ENCODE measurements at regions not wholly inside any gene's neighbourhood (a gene's known extent, or its start where the extent isn't known, plus 50 kb on each side); places are given as distances from the start of the nearest gene placed in this dataset.

DNA sequence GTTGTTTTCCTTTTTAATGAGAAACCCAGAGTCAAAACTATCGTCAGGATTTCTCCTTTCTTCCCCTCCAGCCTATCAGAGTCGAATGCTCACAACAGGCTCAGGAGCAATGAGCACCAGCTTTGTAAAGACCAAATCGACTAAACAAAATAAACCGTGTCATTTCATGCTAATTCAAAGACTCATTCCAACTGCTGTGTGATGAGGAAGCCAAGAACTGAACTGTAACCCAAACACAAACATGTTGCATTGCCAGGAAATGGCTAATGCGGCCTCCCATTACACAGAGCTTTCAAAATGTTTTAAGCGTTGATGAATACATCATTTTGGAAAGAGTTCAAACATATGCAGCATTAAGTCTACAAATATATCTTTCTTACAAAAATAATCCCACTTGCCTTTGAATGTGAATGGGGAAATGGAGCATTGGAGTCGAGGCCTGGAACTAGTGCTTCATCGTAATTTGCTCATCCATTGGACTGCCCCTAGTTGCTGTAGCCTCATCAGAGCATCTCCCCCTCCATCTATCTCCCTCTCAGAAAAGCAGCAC, 349.5 kb downstream of the GXYLT1 start:
- TF ChIP-seq, protein P1, sequence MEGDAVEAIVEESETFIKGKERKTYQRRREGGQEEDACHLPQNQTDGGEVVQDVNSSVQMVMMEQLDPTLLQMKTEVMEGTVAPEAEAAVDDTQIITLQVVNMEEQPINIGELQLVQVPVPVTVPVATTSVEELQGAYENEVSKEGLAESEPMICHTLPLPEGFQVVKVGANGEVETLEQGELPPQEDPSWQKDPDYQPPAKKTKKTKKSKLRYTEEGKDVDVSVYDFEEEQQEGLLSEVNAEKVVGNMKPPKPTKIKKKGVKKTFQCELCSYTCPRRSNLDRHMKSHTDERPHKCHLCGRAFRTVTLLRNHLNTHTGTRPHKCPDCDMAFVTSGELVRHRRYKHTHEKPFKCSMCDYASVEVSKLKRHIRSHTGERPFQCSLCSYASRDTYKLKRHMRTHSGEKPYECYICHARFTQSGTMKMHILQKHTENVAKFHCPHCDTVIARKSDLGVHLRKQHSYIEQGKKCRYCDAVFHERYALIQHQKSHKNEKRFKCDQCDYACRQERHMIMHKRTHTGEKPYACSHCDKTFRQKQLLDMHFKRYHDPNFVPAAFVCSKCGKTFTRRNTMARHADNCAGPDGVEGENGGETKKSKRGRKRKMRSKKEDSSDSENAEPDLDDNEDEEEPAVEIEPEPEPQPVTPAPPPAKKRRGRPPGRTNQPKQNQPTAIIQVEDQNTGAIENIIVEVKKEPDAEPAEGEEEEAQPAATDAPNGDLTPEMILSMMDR (IDR thresholded peaks at IDR 0.05): no peak
- Histone ChIP-seq H3K4me1 (no peaks in the 10 kb centered on the region), H3K36me3 (ENCODE audit: insufficient read depth in 1 of 2, low read depth in 1 of 2) (no peaks in the 10 kb centered on the region), H3K9me3 (peaks cover 9% of the 10 kb centered on the region), H3K27ac (no peak overlapping the region), H3K27me3 (ENCODE audit: insufficient read depth in 3 of 3, low read length in 2 of 3) (peaks cover 0 to 1% (median 0%) of the 10 kb centered on the region in 3 donors), H3K4me3 (no peak overlapping the region)
- intact Hi-C loops (cut with DNase I): no loop called here
- DNase-seq (no peak), ATAC-seq (no peak)
- WGBS, 3 donors: 14 to 19% (median 15%) methylated on average over 8 of the region's 8 CpGs

DNA sequence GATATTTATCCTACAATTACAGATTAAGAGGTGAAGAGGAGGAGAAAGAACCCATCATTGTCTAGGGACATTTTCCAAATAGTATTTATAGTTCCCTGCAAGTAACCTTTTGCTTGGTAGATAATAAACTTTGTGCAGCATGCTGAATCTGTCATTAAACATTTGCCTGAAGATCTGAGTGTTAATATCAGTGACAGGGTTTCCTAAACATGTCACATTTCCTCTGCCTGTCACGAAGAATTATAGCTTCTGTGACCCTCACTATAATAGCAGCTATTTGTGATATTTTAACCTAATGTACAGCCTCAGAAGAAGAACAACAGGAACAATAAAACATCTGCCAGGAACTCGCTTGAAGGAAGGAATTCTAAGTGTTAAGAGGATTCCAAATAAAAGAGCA, 350.3 kb downstream of the GXYLT1 start:
- intact Hi-C loops (cut with DNase I): no loop called here
- 47 to 60% (median 51%) methylated on average over 2 of the region's 2 CpGs for WGBS, 3 donors
- Histone ChIP-seq H3K4me3 (no peak overlapping the region), H3K27ac (no peak overlapping the region), H3K36me3 (ENCODE audit: insufficient read depth in 1 of 2, low read depth in 1 of 2) (no peaks in the 10 kb centered on the region), H3K4me1 (no peaks in the 10 kb centered on the region), H3K27me3 (ENCODE audit: insufficient read depth in 3 of 3, low read length in 2 of 3) (peaks cover 0 to 1% (median 0%) of the 10 kb centered on the region in 3 donors), H3K9me3 (peaks cover 9% of the 10 kb centered on the region)
- TF ChIP-seq, protein P1 (IDR thresholded peaks at IDR 0.05): no peak
- DNase-seq (no peak), ATAC-seq (no peak)

DNA sequence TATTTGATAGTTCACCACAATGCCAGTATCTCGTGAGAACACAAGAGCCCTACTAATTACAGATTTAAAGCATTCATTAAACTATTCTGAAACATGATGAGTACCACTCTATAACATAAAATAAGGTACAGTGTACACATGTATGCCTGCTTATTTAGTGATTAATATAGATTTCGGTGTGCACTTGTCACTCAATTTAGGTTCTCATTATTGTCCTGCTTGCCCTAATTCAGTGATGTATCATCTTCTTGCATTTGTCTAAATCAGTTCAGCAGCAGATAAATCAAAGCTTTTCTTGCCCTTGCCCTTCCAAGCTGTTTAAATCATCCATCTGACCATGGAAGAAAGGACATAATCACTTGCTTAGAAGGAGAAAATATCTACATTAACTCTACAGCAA, 359.7 kb downstream of the GXYLT1 start:
- ATAC-seq: no peak
- DNase-seq: no peak
- no peaks in the 10 kb centered on the region for H3K36me3 ChIP-seq (ENCODE audit: insufficient read depth in 1 of 2, low read depth in 1 of 2)
- H3K9me3 ChIP-seq: no peaks in the 10 kb centered on the region
- 82 to 83% (median 82%) methylated on average over 2 of the region's 2 CpGs for WGBS, 3 donors
- no peak overlapping the region for H3K4me3 ChIP-seq
- H3K4me1 ChIP-seq: no peaks in the 10 kb centered on the region
- H3K27ac ChIP-seq: no peak overlapping the region
- intact Hi-C loops (cut with DNase I): no loop called here
- no peaks in the 10 kb centered on the region for H3K27me3 ChIP-seq (ENCODE audit: insufficient read depth in 3 of 3, low read length in 2 of 3)
- TF ChIP-seq, protein P1 (IDR thresholded peaks at IDR 0.05): no peak

DNA sequence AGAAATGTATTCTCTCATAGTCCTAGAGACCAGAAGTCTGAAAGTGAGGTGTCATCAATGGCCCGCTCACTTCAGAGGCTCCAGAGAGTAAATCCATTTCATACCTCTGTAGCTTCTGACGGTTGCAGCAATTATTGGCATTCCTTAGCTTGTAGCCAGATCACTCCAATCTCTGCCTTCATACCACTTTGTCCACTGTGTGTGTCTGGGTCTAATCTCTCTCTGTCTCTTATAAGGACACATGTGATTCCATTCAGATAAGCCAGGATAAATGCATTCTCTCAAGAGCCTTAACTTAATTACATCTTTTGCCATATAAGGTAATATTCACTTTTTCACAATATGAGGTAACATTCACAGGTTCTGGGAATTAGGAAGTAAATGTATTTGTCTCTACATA, 365.7 kb downstream of the GXYLT1 start:
- ATAC-seq: no peak

More for the DNA sequence above, 365.7 kb downstream of the GXYLT1 start:
- Histone ChIP-seq H3K9me3 (no peaks in the 10 kb centered on the region), H3K36me3 (ENCODE audit: insufficient read depth in 1 of 2, low read depth in 1 of 2) (no peaks in the 10 kb centered on the region), H3K4me1 (no peaks in the 10 kb centered on the region), H3K27me3 (ENCODE audit: insufficient read depth in 3 of 3, low read length in 2 of 3) (no peaks in the 10 kb centered on the region), H3K4me3 (no peak overlapping the region), H3K27ac (no peak overlapping the region)
- intact Hi-C loops (cut with DNase I): no loop called here
- TF ChIP-seq, protein P1 (IDR thresholded peaks at IDR 0.05): no peak
- no peak for DNase-seq
- WGBS, 3 donors: 62 to 82% (median 63%) methylated on average over 2 of the region's 2 CpGs

Data from psoas muscle (tissue), 7 donors.